HepG2 (cell line): ENCODE measurements at regions not wholly inside any gene's neighbourhood (a gene's known extent, or its start where the extent isn't known, plus 50 kb on each side); places are given as distances from the start of the nearest gene placed in this dataset.

Source experiments
- ATAC-seq: fragments of 200-7000 bp; cut with Tn5 transposase; 3 replicates; pipeline ENCODE4 v1.9.1; 2020; ENCODE audit warnings: mild to moderate bottlenecking, moderate library complexity
- BruUV-seq: library from RNA; stranded (reverse); fragments of 400-500 nt; replicated peaks from 2 replicates; lab custom pipeline; 2021; lab: Mats Ljungman, UMichigan
- CTCF ChIA-PET: fragments of 300-600 bp; formaldehyde crosslinking; extraction: SDS; loops from one replicate; lab custom pipeline; 2021; ENCODE audit warnings: low total read pairs, inconsistent platforms, low intra/inter-chr PET ratio; lab: Yijun Ruan, JAX
- POLR2A ChIA-PET: fragments of 350-600 bp; sonication (Branson Sonifier 250); formaldehyde crosslinking; loops from one replicate; lab custom pipeline; 2020; ENCODE audit warnings: antibody characterized with exemption, inconsistent platforms; lab: Yijun Ruan, JAX
- DNase-seq: peaks from one replicate; pipeline ENCODE4 v3.0.0-alpha.2; 2015; ENCODE audit warnings: low spot score
- FAIRE-seq: peaks from 3 replicates; lab custom pipeline; 2011; peaks lifted over from hg19 to GRCh38; lab: Jason Lieb, UNC
- H2AFZ ChIP-seq: one replicate; pipeline ENCODE4 v1.6.1; 2011; ENCODE audit warnings: low read length, inconsistent platforms
- H3K27ac ChIP-seq: fragments of 300-600 bp; 3 replicates; pipeline ENCODE4 v1.8.0; 2011; ENCODE audit warnings: mixed run types, mild to moderate bottlenecking, mixed read lengths, low read length, inconsistent platforms; ENCODE audit not compliant: insufficient read depth; ENCODE audit errors: extremely low read length
- H3K27me3 ChIP-seq, 2 experiments: fragments of 200-600 bp in 1 of 2; 2 replicates in 1 of 2; 3 replicates in 1 of 2; pipeline versions ENCODE4 v1.6.0 to v1.8.0; 2011; ENCODE audit warnings: low read length in 2 of 2, mild to moderate bottlenecking in 2 of 2, moderate library complexity in 2 of 2, inconsistent platforms in 1 of 2; ENCODE audit not compliant: insufficient read depth in 2 of 2, control insufficient read depth in 1 of 2
- H3K36me3 ChIP-seq, 2 experiments: fragments of 200-600 bp in 1 of 2; replicated peaks in 1 of 2; 2 replicates in 1 of 2; 3 replicates in 1 of 2; pipeline versions ENCODE4 v1.5.1 to v1.8.0; 2011; ENCODE audit warnings: low read length in 2 of 2, inconsistent platforms in 1 of 2; ENCODE audit not compliant: insufficient read depth in 2 of 2, control insufficient read depth in 1 of 2
- H3K4me1 ChIP-seq: 2 replicates; pipeline ENCODE4 v1.5.1; 2012; ENCODE audit warnings: low read length, inconsistent platforms; ENCODE audit not compliant: insufficient read depth
- H3K4me2 ChIP-seq: 2 replicates; pipeline ENCODE4 v1.6.0; 2011; ENCODE audit warnings: low read depth, low read length, inconsistent platforms
- H3K4me3 ChIP-seq, 3 experiments: fragments of 200-600 bp in 1 of 3; sonication (generic), shearing (Covaris generic) in 1 of 3; replicated peaks in 1 of 3; 2 replicates each; pipeline ENCODE4 v1.5.1; 2011 to 2016; ENCODE audit warnings: low read length in 3 of 3, inconsistent platforms in 2 of 3, low read depth in 2 of 3, mild to moderate bottlenecking in 2 of 3, control low read depth in 1 of 3, mixed read lengths in 1 of 3; ENCODE audit not compliant: insufficient read depth in 1 of 3
- H3K79me2 ChIP-seq: one replicate; pipeline ENCODE4 v1.6.1; 2011; ENCODE audit warnings: low read length, inconsistent platforms; ENCODE audit not compliant: insufficient read depth
- H3K9ac ChIP-seq: 2 replicates; pipeline ENCODE4 v1.6.0; 2011; ENCODE audit warnings: mild to moderate bottlenecking, low read depth, low read length, inconsistent platforms; ENCODE audit not compliant: insufficient read depth
- H3K9me3 ChIP-seq: 2 replicates; pipeline ENCODE4 v1.5.1; 2012; ENCODE audit warnings: mild to moderate bottlenecking, low read length
- H4K20me1 ChIP-seq: 2 replicates; pipeline ENCODE4 v1.6.0; 2011; ENCODE audit warnings: inconsistent platforms, mild to moderate bottlenecking, low read length, moderate library complexity; ENCODE audit not compliant: insufficient read depth
- FOXJ3 ChIP-seq: sonication (generic); formaldehyde crosslinking; IDR thresholded peaks from 2 replicates; pipeline ENCODE4 v1.4.0; 2020; ENCODE audit warnings: missing genetic modification reagents, mild to moderate bottlenecking, borderline replicate concordance
- JDP2 ChIP-seq: sonication (generic); formaldehyde crosslinking; IDR thresholded peaks from 2 replicates; pipeline ENCODE4 v1.8.1; 2022; ENCODE audit warnings: missing genetic modification reagents, borderline replicate concordance
- KDM5A ChIP-seq: fragments of 200-600 bp; sonication (generic); IDR thresholded peaks from 2 replicates; pipeline ENCODE4 v1.7.0; 2018; ENCODE audit warnings: antibody characterized with exemption, mild to moderate bottlenecking, low read length, borderline replicate concordance
- KMT2A ChIP-seq: sonication (generic); formaldehyde crosslinking; IDR thresholded peaks from 2 replicates; pipeline ENCODE4 v1.4.0; 2020; ENCODE audit warnings: missing genetic modification reagents
- MAFF ChIP-seq: IDR thresholded peaks from 2 replicates; pipeline ENCODE4 v1.6.1; 2011; ENCODE audit warnings: low read depth, low read length, improper control_type of control experiment
- MAFK ChIP-seq, 2 experiments: IDR thresholded peaks in 1 of 2; conservative IDR thresholded peaks in 1 of 2; 2 replicates each; pipeline ENCODE4 v1.6.1; 2011; ENCODE audit warnings: improper control_type of control experiment in 2 of 2, low read length in 2 of 2
- PAF1 ChIP-seq: IDR thresholded peaks from 2 replicates; pipeline ENCODE4 v1.6.1; 2016; ENCODE audit warnings: missing genetic modification reagents, missing compliant biosample characterization
- SNRNP70 ChIP-seq: fragments of 200-400 bp; formaldehyde crosslinking; IDR thresholded peaks from 2 replicates; pipeline ENCODE4 v1.6.1; 2017; ENCODE audit warnings: mild to moderate bottlenecking, low read depth, low read length, moderate library complexity
- THYN1 ChIP-seq: sonication (generic); formaldehyde crosslinking; IDR thresholded peaks from 2 replicates; pipeline ENCODE4 v1.8.1; 2023; ENCODE audit warnings: low read depth, mild to moderate bottlenecking, moderate library complexity, missing genetic modification reagents, borderline replicate concordance
- ZKSCAN5 ChIP-seq: sonication (generic); formaldehyde crosslinking; IDR thresholded peaks from 2 replicates; pipeline ENCODE4 v1.5.1; 2020; ENCODE audit warnings: mild to moderate bottlenecking, missing genetic modification reagents
- ZNF460 ChIP-seq: sonication (generic); formaldehyde crosslinking; IDR thresholded peaks from 2 replicates; pipeline ENCODE4 v1.5.1; 2020; ENCODE audit warnings: missing genetic modification reagents, mild to moderate bottlenecking, borderline replicate concordance
- ZNF740 ChIP-seq: sonication (generic); formaldehyde crosslinking; IDR thresholded peaks from 2 replicates; pipeline ENCODE4 v1.4.0; 2020; ENCODE audit warnings: missing genetic modification reagents
- ZSCAN5A ChIP-seq: sonication (generic); formaldehyde crosslinking; IDR thresholded peaks from 2 replicates; pipeline ENCODE4 v1.8.0; 2022; ENCODE audit warnings: mild to moderate bottlenecking, missing genetic modification reagents, borderline replicate concordance
- WGBS: methylation state at CpG from one replicate; pipeline ENCODE4 v1.1.6; 2017; ENCODE audit warnings: low lambda C conversion rate; 5-methylcytosine and 5-hydroxymethylcytosine counted together
- in situ Hi-C: cut with HindIII; loops from 2 replicates; pipeline ENCODE4 v1.10.0; 2017; ENCODE audit warnings: low pct_unique_long_range_greater_than_20kb; ENCODE audit not compliant: extremely low pct_ligation_motif_present
- intact Hi-C: fragments of 100-400 bp; cut with micrococcal nuclease; formaldehyde crosslinking; loops from one replicate; pipeline ENCODE4 v1.10.0; 2022; ENCODE audit not compliant: unreplicated experiment
- TF ChIP-seq, protein P1 (sequence below): IDR thresholded peaks from 2 replicates; pipeline ENCODE4 v1.6.1; 2016; ENCODE audit warnings: control low read depth

GRCh38 chr2:82730811-82731210 is 1728.3 kb downstream of the SUCLG1 start (continued):
- TF ChIP-seq ZNF460 (CRISPR knock-in tag) = no peak
- TF ChIP-seq KDM5A = no peak
- TF ChIP-seq ZKSCAN5 = no peak
- TF ChIP-seq KMT2A = no peak
- TF ChIP-seq THYN1 (CRISPR knock-in tag) = no peak
- TF ChIP-seq SNRNP70 = no peak
- TF ChIP-seq ZNF740 (CRISPR knock-in tag) = no peak
- TF ChIP-seq, protein P1, sequence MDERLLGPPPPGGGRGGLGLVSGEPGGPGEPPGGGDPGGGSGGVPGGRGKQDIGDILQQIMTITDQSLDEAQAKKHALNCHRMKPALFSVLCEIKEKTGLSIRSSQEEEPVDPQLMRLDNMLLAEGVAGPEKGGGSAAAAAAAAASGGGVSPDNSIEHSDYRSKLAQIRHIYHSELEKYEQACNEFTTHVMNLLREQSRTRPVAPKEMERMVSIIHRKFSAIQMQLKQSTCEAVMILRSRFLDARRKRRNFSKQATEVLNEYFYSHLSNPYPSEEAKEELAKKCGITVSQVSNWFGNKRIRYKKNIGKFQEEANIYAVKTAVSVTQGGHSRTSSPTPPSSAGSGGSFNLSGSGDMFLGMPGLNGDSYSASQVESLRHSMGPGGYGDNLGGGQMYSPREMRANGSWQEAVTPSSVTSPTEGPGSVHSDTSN (CRISPR knock-in tag) = no peak
- no peak for TF ChIP-seq JDP2 (CRISPR knock-in tag)
- TF ChIP-seq FOXJ3 (CRISPR knock-in tag) = no peak
- no peak for TF ChIP-seq ZSCAN5A (CRISPR knock-in tag)
- TF ChIP-seq, all 625 proteins: peak for 0

DNA sequence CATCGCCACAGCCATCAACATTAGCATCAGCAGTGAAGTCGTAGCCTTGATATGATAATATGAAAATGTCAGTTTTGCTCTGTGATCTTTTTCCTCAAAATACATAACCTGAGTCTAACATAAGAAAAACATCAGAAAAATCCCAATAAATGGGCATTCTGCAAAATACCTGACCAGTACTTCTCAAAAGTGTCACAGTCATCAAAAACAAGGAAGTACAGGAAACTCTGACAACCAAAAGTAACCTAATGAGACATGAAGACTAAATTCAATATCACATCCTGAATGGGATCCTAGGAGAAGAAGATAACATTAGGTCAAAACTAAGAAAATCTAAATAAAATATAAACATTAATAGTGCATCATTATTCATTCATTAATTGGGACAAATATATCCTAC is 1731.0 kb downstream of the SUCLG1 start:
- Histone ChIP-seq H3K9ac (no peak overlapping the region), H3K4me2 (no peak overlapping the region), H3K4me1 (no peaks in the 10 kb centered on the region), H3K4me3 (no peak overlapping the region), H3K79me2 (no peaks in the 10 kb centered on the region), H3K27me3 (no peaks in the 10 kb centered on the region; a peak in 1 of 5 replicates), H3K27ac (no peak overlapping the region), H4K20me1 (no peaks in the 10 kb centered on the region), H3K9me3 (peaks cover 1% of the 10 kb centered on the region), H3K36me3 (no peaks in the 10 kb centered on the region), H2AFZ (no peak overlapping the region)
- in situ Hi-C loops (no loop called here), intact Hi-C loops (no loop called here)
- TF ChIP-seq PAF1 (CRISPR knock-in tag) = no peak
- peak; percentile 92 for TF ChIP-seq MAFF
- peak; percentile 93 to 95 for TF ChIP-seq MAFK (conservative IDR thresholded peaks at IDR 0.05 in 1 of 2, IDR thresholded peaks at IDR 0.05 in 1 of 2; ENCODE audit: low read length in 2 of 2)
- ATAC-seq = no peak
- no TSS peak for BruUV-seq
- ChIA-PET CTCF (no interaction called here), POLR2A (no interaction called here)
- 4% methylated on average over 2 of the region's 2 CpGs for WGBS
- FAIRE-seq = no peak
- no peak for DNase-seq
